Right renal cortex interstitium (tissue), 3 donors: ENCODE measurements at regions not wholly inside any gene's neighbourhood (a gene's known extent, or its start where the extent isn't known, plus 50 kb on each side); places are given as distances from the start of the nearest gene placed in this dataset.
"Not testable (repeated sequence)": the region's sequence is repeated elsewhere in the genome, so short reads cannot be mapped to it uniquely, and the experiment has no call there.

Experiments used
- DNase-seq, 3 donors: peaks; one replicate each; pipeline ENCODE4 v3.0.0-alpha.2; 2013; ENCODE audit warnings: low read depth in 3 of 3, low spot score in 2 of 3

DNA sequence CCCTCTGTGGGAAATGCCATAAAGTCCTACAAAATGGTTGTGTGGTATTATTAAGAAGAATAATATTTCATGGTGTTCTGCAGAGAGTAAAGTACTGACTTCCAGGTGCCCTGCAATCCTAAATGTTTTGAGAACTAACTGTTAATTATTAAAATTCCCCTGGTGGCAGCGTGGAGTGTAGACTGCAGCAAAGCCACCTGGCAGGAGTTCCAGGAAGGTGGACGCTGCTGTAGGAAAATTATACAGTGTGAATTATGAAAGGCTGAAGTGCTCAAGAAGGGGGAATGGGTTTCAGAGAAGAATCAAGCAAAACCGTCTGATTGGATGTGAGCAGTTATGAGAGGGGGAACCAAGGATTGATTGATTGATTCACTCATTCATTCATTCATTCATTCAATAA lies 572.4 kb upstream of the PPP2R3A start:
- DNase-seq: no peak

DNA sequence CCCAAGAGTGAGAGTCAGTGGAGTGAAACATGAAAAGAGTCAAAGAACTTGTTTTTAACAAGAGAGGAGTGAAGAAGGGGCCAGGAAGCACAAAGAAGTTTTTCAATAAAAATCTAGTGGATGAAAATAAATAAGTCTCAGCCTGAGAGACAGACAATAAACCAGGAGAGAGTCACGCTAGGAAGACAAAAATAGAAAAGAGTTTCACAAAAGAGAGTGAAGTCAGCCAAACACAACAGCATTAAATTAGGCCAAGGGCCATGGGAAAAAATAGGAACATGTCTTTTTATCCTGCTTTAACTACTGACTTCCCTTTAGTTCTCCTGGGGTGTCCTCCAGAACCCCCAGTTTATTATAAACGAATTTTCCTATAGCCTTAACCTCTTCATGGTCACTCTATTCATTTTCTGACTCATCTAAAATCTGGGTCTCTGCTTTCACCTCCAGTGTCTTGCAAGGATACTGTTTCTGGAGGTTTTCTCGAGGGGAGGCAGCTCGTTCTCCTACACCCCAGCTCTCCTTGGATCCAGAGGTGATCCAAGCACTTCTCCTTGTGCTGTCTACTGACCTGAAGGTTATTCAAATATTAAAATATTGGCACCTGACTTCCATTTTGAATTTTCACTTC lies 571.5 kb upstream of the PPP2R3A start:
- DNase-seq: no peak

- DNase-seq: no peak
Measured at GRCh38 chr3:135412475-135412874, 553.1 kb upstream of the PPP2R3A start.

GRCh38 chr3:135416182-135416581 lies 549.3 kb upstream of the PPP2R3A start:
- no peak for DNase-seq

GRCh38 chr3:135419155-135419554 lies 546.4 kb upstream of the PPP2R3A start:
- no peak for DNase-seq

DNA sequence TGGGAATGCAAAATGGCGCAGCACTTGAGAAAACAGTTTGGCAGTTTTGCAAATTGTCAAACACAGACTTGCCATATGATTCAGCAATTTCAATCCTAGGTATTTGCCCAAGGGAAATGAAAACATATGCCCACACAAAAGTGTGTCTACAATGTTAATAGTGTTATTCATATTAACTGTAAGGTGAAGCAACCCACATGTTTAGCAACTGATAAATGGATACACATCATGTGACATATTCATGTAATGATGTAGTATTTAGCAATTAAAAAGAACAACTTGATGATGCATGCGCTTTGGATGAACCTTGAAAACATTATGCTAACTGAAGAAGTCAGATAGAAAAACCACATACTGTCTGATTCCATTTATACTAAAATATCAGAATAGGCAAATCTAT lies 539.0 kb upstream of the PPP2R3A start:
- no peak for DNase-seq

GRCh38 chr3:135432402-135432801 lies 533.1 kb upstream of the PPP2R3A start:
- no peak for DNase-seq

GRCh38 chr3:135438889-135439597 lies 526.5 kb upstream of the PPP2R3A start:
- not testable (repeated sequence) for DNase-seq

DNA sequence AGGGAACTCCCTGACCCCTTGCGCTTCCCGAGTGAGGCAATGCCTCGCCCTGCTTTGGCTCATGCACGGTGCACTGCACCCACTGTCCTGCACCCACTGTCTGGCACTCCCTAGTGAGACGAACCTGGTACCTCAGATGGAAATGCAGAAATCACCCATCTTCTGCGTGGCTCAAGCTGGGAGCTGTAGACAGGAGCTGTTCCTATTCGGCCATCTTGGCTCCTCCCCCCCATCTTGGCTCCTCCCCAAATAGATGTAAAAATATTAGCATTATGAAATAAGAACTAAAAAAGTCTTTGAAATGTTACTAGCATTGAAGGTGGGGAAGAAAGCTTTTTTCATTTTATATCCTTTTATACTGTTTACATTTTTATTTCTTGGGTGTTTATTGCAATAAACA lies 525.9 kb upstream of the PPP2R3A start:
- DNase-seq: not testable (repeated sequence)

DNA sequence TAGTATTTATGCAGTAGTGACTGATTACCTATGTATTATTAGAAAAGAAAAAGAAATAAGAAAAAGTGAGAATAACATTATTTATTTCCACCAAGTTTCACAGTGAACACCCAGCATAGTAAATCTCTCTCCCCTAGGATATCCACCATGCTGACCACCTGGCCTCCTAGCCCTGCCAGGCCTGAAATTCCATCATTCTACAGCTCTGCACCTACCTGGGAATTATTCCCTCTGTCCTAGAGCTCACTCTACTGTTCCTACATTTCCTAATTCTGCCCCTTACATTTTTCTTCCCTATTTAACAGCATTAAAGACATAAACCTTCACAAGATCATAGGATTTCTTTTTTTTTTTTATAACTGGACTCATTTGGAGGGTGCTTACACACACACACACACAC lies 525.3 kb upstream of the PPP2R3A start:
- DNase-seq: no peak

DNA sequence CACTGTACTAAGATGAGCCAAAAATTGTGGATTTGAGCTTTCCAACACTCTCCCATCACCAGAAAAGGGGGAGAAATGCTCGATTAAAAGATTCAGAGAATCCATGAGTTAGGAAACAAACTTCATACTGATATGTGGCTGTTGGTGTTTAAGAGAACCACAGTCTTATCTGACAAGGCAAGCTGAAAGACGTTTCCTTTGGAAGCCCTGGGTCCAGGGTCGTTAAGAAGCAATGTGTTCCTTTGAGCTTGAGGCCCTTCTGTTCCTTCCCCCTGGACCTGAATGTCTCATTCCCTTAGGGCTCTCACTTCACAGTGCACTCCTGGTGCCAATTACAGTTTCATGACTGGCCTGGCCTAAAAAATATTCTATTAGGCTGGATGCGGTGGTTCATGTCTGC lies 524.8 kb upstream of the PPP2R3A start:
- no peak for DNase-seq

DNA sequence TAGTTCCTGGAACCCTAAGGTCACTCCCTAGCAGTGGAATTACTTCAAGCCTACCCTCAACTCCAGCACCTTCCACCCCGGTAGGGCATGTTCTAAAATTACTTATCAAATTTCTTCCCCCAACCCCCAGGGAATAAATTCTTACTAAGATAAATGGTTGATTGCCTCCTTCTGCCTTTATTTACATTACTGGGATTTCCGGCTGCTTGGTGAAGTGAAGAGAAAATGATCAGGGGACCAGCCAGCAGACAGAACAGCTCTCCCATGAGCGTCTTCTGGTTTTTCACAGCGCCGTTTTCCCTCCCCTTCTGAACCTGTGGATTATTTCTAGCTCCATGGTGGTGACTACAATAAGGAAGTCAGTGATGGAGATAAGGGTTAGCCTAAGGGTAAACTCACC lies 521.5 kb upstream of the PPP2R3A start:
- no peak for DNase-seq

DNA sequence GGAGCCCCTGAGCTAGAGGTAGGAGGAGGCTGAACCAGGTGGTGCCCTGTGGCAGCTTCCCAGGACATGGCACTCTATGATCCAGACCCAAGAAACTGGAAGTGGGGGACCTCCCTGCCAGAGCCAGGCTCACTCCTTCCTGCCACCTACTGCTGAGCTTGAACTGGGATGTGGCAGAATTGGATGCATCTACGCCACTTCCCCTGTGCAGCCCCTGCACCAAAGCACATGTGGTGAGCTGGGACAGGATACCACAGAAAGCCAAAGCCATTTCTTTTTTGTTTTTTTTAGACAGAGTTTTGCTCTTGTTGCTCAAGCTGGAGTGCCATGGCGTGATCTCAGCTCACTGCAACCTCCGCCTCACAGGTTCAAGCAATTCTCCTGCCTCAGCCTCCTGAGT lies 518.0 kb upstream of the PPP2R3A start:
- no peak for DNase-seq

DNA sequence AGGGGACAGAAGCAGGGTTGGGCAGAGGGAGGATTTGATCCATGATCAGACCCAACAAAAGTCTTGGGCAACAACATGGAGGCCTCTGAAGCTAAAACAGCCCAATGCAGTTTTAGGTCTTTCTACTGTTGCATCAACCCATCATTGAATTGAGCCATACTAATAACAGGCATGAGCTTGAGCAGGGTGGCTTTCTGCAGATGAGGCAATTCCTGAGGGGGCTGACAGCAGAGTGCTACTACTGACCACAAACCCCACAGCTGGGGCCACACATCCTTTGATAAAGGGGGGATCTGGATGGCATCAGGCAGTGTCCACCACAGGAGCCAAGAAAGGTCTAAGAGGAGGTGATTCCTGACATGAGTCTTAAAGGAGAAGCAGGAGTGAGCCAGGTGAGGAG lies 517.0 kb upstream of the PPP2R3A start:
- no peak for DNase-seq

GRCh38 chr3:135449046-135449445 lies 516.5 kb upstream of the PPP2R3A start:
- DNase-seq: no peak

DNA sequence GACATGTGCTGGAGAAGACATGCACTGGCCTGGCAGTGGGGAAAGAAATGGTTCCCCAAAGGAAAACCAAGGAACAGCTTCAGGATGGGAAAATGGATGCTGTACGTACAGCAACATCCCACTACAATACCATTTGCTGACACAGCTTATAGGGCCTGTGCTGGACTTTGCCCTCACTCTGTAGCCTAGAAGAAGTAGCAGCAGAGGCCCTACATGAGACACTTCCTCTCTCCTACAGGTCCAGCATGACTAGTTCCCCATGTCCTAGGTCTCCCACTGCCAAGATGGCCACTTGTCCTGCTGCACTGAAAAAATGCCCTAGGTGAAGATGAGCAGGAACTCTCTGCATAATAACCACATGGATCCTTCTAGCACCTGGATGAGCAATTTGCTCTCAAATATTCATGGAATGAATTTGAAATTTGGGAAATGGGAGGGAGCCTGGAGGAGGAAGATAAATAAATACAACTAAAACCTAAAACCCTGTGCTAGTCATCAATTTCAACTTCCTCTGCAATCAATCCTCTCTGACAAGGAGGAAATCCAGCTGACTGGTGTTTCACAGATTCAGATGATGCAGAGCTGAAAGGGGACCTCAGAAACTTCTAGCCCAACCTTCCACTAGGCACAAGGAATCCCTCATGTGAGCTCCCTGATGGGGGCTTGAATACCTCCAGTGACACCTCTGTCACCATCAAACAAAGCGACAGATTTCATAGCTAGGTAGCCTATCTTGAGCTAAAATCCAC lies 514.3 kb upstream of the PPP2R3A start:
- DNase-seq: no peak

DNA sequence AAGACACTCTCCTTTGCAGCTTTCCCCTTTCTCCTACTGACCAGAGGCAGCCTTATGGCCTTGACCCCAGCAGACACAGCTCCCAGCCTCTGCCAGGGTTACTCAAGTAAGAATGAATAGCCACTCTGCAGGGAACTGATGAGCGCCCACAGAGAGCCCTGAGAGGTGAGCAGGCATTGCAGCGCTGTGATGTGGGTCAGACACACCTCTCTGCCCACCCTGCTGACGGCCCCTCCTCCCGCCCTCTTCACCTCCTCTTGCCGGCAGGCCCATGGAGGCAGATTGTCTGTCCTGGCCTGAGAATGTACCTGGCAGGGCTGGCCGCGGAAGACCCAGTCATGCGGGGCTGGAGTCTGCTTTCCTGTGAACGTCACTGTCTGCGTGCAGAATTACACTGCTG lies 512.6 kb upstream of the PPP2R3A start:
- no peak for DNase-seq

DNA sequence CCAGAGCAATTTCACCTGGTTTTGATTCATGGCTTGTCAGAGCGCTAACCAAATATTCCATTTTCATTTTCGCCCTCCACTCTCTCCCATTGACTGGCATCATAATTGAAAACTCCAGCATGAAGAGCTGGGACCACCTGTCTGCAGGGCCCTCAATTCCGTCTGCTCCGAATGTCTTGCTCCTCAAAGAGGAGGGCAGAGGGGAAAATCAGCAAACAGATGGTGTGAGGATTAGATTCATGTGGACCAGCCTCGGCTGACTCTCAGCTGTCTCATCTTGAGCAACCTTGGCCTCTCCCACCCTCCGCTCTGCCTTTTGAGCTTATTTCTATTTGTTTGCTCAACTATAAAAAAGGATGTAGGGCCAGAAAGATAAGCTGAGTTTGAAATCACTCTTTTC lies 512.2 kb upstream of the PPP2R3A start:
- DNase-seq: no peak

- no peak for DNase-seq
Measured at GRCh38 chr3:135454890-135455289, 510.6 kb upstream of the PPP2R3A start.

GRCh38 chr3:135456108-135456790 lies 509.3 kb upstream of the PPP2R3A start:
- DNase-seq: peak; percentile 40 to 56 (median 48)

GRCh38 chr3:135458541-135459322 lies 506.8 kb upstream of the PPP2R3A start:
- no peak for DNase-seq
